Kidney (tissue), 13 donors: ENCODE measurements at regions not wholly inside any gene's neighbourhood (a gene's known extent, or its start where the extent isn't known, plus 50 kb on each side); places are given as distances from the start of the nearest gene placed in this dataset.

Experiments used
- DNase-seq, 5 donors: peaks; one replicate each; pipeline ENCODE4 v3.0.0-alpha.2; 2013 to 2020
- FAIRE-seq: peaks from 2 replicates; lab custom pipeline; 2012; peaks lifted over from hg19 to GRCh38; lab: Jason Lieb, UNC
- H3K27ac ChIP-seq, 2 donors: one replicate each; pipeline ENCODE4 v1.7.0; 2013; ENCODE audit warnings: low read depth in 2 of 2, low read length in 2 of 2, inconsistent platforms in 1 of 2
- H3K27me3 ChIP-seq: one replicate; pipeline ENCODE4 v1.7.1; 2013; ENCODE audit warnings: low read length, inconsistent platforms; ENCODE audit not compliant: control insufficient read depth, insufficient read depth
- H3K36me3 ChIP-seq, 3 donors: one replicate each; pipeline versions ENCODE4 v1.7.0 to v1.7.1; 2013; ENCODE audit warnings: low read length in 3 of 3, control low read depth in 1 of 3, inconsistent platforms in 1 of 3; ENCODE audit not compliant: insufficient read depth in 3 of 3, control insufficient read depth in 2 of 3
- H3K4me1 ChIP-seq, 3 donors: one replicate each; pipeline versions ENCODE4 v1.7.0 to v1.7.1; 2013; ENCODE audit warnings: low read length in 3 of 3, inconsistent platforms in 1 of 3, low read depth in 1 of 3; ENCODE audit not compliant: control insufficient read depth in 2 of 3, insufficient read depth in 2 of 3
- H3K4me3 ChIP-seq, 3 donors: one replicate each; pipeline versions ENCODE4 v1.7.0 to v1.8.1; 2013; ENCODE audit warnings: low read length in 3 of 3, control low read depth in 1 of 3, inconsistent platforms in 1 of 3
- H3K9ac ChIP-seq, 3 donors: one replicate each; pipeline versions ENCODE4 v1.7.0 to v1.7.1; 2013; ENCODE audit warnings: low read length in 3 of 3, control low read depth in 1 of 3, inconsistent platforms in 1 of 3
- H3K9me3 ChIP-seq, 3 donors: one replicate each; pipeline versions ENCODE4 v1.7.0 to v1.7.1; 2013; ENCODE audit warnings: low read length in 3 of 3, control low read depth in 1 of 3, inconsistent platforms in 1 of 3; ENCODE audit not compliant: control insufficient read depth in 2 of 3, insufficient read depth in 1 of 3
- CTCF ChIP-seq: IDR thresholded peaks from 3 replicates; pipeline ENCODE4 v1.5.1; 2012; ENCODE audit warnings: mild to moderate bottlenecking, moderate library complexity, borderline replicate concordance; ENCODE audit not compliant: insufficient read depth; ENCODE audit errors: extremely low read depth
- intact Hi-C: fragments of 100-400 bp; cut with DNase I; formaldehyde crosslinking; loops from one replicate; pipeline ENCODE4 v1.11.1; 2022
- donor health status: control.
- donor health status: control.
- donor health status: control.
- donor health status: control.
- donor health status: control.
- donor health status: DM: yes; HTN: yes; CAD: no.
- donor health status: Normal renal cell carcinoma (clear cell type).

- H3K4me1 ChIP-seq, result no peaks in the 10 kb centered on the region
- DNase-seq (no peak), FAIRE-seq (no peak)
- no peak overlapping the region for H3K9ac ChIP-seq
- no peak overlapping the region for H3K4me3 ChIP-seq
- no peak overlapping the region for H3K27ac ChIP-seq
- intact Hi-C loops, result no loop called here
- H3K36me3 ChIP-seq, result no peaks in the 10 kb centered on the region
- H3K27me3 ChIP-seq, result no peaks in the 10 kb centered on the region
- TF ChIP-seq CTCF, result no peak
- no peaks in the 10 kb centered on the region for H3K9me3 ChIP-seq
These were observed 302.0 kb upstream of the CHRM2 start for GRCh38 chr7:136566491-136566890.

GRCh38 chr7:136555933-136556332, 312.5 kb upstream of the CHRM2 start:
- H3K4me3 ChIP-seq, result no peak overlapping the region
- H3K9me3 ChIP-seq, result no peaks in the 10 kb centered on the region
- intact Hi-C loops, result no loop called here
- peak in 2 of 5 donors; percentile 8 to 12 for DNase-seq
- no peaks in the 10 kb centered on the region for H3K4me1 ChIP-seq
- no peaks in the 10 kb centered on the region for H3K27me3 ChIP-seq
- no peak for TF ChIP-seq CTCF
- H3K9ac ChIP-seq, result no peak overlapping the region
- no peak overlapping the region for H3K27ac ChIP-seq
- no peak for FAIRE-seq
- H3K36me3 ChIP-seq, result no peaks in the 10 kb centered on the region

- Histone ChIP-seq H3K36me3 (no peaks in the 10 kb centered on the region), H3K4me3 (no peak overlapping the region), H3K4me1 (no peaks in the 10 kb centered on the region), H3K9ac (no peak overlapping the region), H3K27ac (no peak overlapping the region), H3K27me3 (no peaks in the 10 kb centered on the region), H3K9me3 (no peaks in the 10 kb centered on the region)
- no peak for TF ChIP-seq CTCF
- intact Hi-C loops, result no loop called here
- DNase-seq (no peak), FAIRE-seq (no peak)
These were observed 316.8 kb upstream of the CHRM2 start for GRCh38 chr7:136551618-136552017.

GRCh38 chr7:136549756-136550155, 318.7 kb upstream of the CHRM2 start:
- Histone ChIP-seq H3K27ac (no peak overlapping the region), H3K27me3 (no peaks in the 10 kb centered on the region), H3K9ac (no peak overlapping the region), H3K9me3 (no peaks in the 10 kb centered on the region), H3K4me1 (no peaks in the 10 kb centered on the region), H3K36me3 (no peaks in the 10 kb centered on the region), H3K4me3 (no peak overlapping the region)
- intact Hi-C loops, result no loop called here
- DNase-seq (no peak), FAIRE-seq (no peak)
- no peak for TF ChIP-seq CTCF
